ENCODE measurements at regions not wholly inside any gene's neighbourhood (a gene's known extent, or its start where the extent isn't known, plus 50 kb on each side); places are given as distances from the start of the nearest gene placed in this dataset.
A peak's percentile ranks its signal among the peaks of the same experiment; 100 is the strongest.

- ChIA-PET POLR2A (no interaction called here), CTCF (no interaction called here)
- H3K27me3 ChIP-seq (replicated peaks in 2 of 5; ENCODE audit: control insufficient read depth in 4 of 5, insufficient read depth in 5 of 5, low read length in 4 of 5), result no peaks in the 10 kb centered on the region
- no peak overlapping the region for H3K27ac ChIP-seq (ENCODE audit: insufficient read depth in 1 of 2, low read depth in 1 of 2, low read length in 2 of 2, poor library complexity in 1 of 2, severe bottlenecking in 2 of 2)
- H3K4me1 ChIP-seq (ENCODE audit: control extremely low read depth in 1 of 4, control insufficient read depth in 4 of 4, insufficient read depth in 4 of 4, low read length in 3 of 4), result peaks cover 2 to 14% (median 6%) of the 10 kb centered on the region in 4 experiments
- 96% methylated on average over 10 of the region's 12 CpGs for WGBS (ENCODE audit: insufficient coverage)
- no peak overlapping the region for H3K4me3 ChIP-seq (ENCODE audit: control insufficient read depth in 1 of 7, extremely low read depth in 1 of 7, insufficient read depth in 4 of 7, low read depth in 2 of 7, low read length in 6 of 7)
- no peak for DNase-seq
- H3K36me3 ChIP-seq (ENCODE audit: control insufficient read depth in 4 of 4, insufficient read depth in 4 of 4, low read length in 3 of 4), result no peaks in the 10 kb centered on the region
- H3K9me3 ChIP-seq (ENCODE audit: control extremely low read depth in 1 of 5, control insufficient read depth in 4 of 5, insufficient read depth in 2 of 5, low read depth in 1 of 5, low read length in 4 of 5), result no peaks in the 10 kb centered on the region
Observed at GRCh38 chr20:22916021-22916842, 118.9 kb upstream of the SSTR4 start.

- H3K27me3 ChIP-seq (replicated peaks in 2 of 5; ENCODE audit: control insufficient read depth in 4 of 5, insufficient read depth in 5 of 5, low read length in 4 of 5), result no peaks in the 10 kb centered on the region
- ChIA-PET CTCF (no interaction called here), POLR2A (no interaction called here)
- no peaks in the 10 kb centered on the region for H3K9me3 ChIP-seq (ENCODE audit: control extremely low read depth in 1 of 5, control insufficient read depth in 4 of 5, insufficient read depth in 2 of 5, low read depth in 1 of 5, low read length in 4 of 5)
- no peak overlapping the region for H3K27ac ChIP-seq (ENCODE audit: insufficient read depth in 1 of 2, low read depth in 1 of 2, low read length in 2 of 2, poor library complexity in 1 of 2, severe bottlenecking in 2 of 2)
- peak in 2 of 3 donors; percentile 56 to 70 for DNase-seq
- peaks cover 12 to 34% (median 18%) of the 10 kb centered on the region in 4 experiments for H3K4me1 ChIP-seq (ENCODE audit: control extremely low read depth in 1 of 4, control insufficient read depth in 4 of 4, insufficient read depth in 4 of 4, low read length in 3 of 4)
- H3K36me3 ChIP-seq (ENCODE audit: control insufficient read depth in 4 of 4, insufficient read depth in 4 of 4, low read length in 3 of 4), result no peaks in the 10 kb centered on the region
- no peak overlapping the region for H3K4me3 ChIP-seq (ENCODE audit: control insufficient read depth in 1 of 7, extremely low read depth in 1 of 7, insufficient read depth in 4 of 7, low read depth in 2 of 7, low read length in 6 of 7)
Observed at GRCh38 chr20:22918286-22918983, 116.7 kb upstream of the SSTR4 start.

- 83% methylated on average over 1 of the region's 5 CpGs for WGBS (ENCODE audit: insufficient coverage)
- CTCF ChIA-PET, result interaction anchor here (0.9 to 1.7 kb wide), 3 partner anchors 13 to 325 kb away, joined by 3 to 4 read pairs (median 3); no protein-coding TSS in a partner anchor
- peaks cover 12 to 53% (median 22%) of the 10 kb centered on the region in 4 experiments for H3K4me1 ChIP-seq (ENCODE audit: control extremely low read depth in 1 of 4, control insufficient read depth in 4 of 4, insufficient read depth in 4 of 4, low read length in 3 of 4)
- no peaks in the 10 kb centered on the region for H3K36me3 ChIP-seq (ENCODE audit: control insufficient read depth in 4 of 4, insufficient read depth in 4 of 4, low read length in 3 of 4)
- POLR2A ChIA-PET, result no interaction called here
- no peaks in the 10 kb centered on the region for H3K9me3 ChIP-seq (ENCODE audit: control extremely low read depth in 1 of 5, control insufficient read depth in 4 of 5, insufficient read depth in 2 of 5, low read depth in 1 of 5, low read length in 4 of 5)
- DNase-seq, result peak in 1 of 3 donors; percentile 41
- no peaks in the 10 kb centered on the region for H3K27me3 ChIP-seq (replicated peaks in 2 of 5; ENCODE audit: control insufficient read depth in 4 of 5, insufficient read depth in 5 of 5, low read length in 4 of 5)
- H3K27ac ChIP-seq (ENCODE audit: insufficient read depth in 1 of 2, low read depth in 1 of 2, low read length in 2 of 2, poor library complexity in 1 of 2, severe bottlenecking in 2 of 2), result no peak overlapping the region
- H3K4me3 ChIP-seq (ENCODE audit: control insufficient read depth in 1 of 7, extremely low read depth in 1 of 7, insufficient read depth in 4 of 7, low read depth in 2 of 7, low read length in 6 of 7), result no peak overlapping the region
Observed at GRCh38 chr20:22920898-22921297, 114.2 kb upstream of the SSTR4 start.

- Histone ChIP-seq H3K4me3 (ENCODE audit: control insufficient read depth in 1 of 7, extremely low read depth in 1 of 7, insufficient read depth in 4 of 7, low read depth in 2 of 7, low read length in 6 of 7) (peak overlapping the region in 3 of 7 experiments; percentile 31 to 43 (median 38)), H3K36me3 (ENCODE audit: control insufficient read depth in 4 of 4, insufficient read depth in 4 of 4, low read length in 3 of 4) (no peaks in the 10 kb centered on the region), H3K4me1 (ENCODE audit: control extremely low read depth in 1 of 4, control insufficient read depth in 4 of 4, insufficient read depth in 4 of 4, low read length in 3 of 4) (peaks cover 12 to 48% (median 22%) of the 10 kb centered on the region in 4 experiments), H3K27ac (ENCODE audit: insufficient read depth in 1 of 2, low read depth in 1 of 2, low read length in 2 of 2, poor library complexity in 1 of 2, severe bottlenecking in 2 of 2) (no peak overlapping the region), H3K27me3 (replicated peaks in 2 of 5; ENCODE audit: control insufficient read depth in 4 of 5, insufficient read depth in 5 of 5, low read length in 4 of 5) (peaks cover 0 to 3% (median 0%) of the 10 kb centered on the region in 5 experiments), H3K9me3 (ENCODE audit: control extremely low read depth in 1 of 5, control insufficient read depth in 4 of 5, insufficient read depth in 2 of 5, low read depth in 1 of 5, low read length in 4 of 5) (no peaks in the 10 kb centered on the region)
- peak; percentile 93 to 98 (median 97) for DNase-seq
- POLR2A ChIA-PET, result no interaction called here
- WGBS (ENCODE audit: insufficient coverage), result no CpG with 5 or more reads among the region's 7 CpGs
- CTCF ChIA-PET, result interaction anchor here (0.9 to 1.7 kb wide), 3 partner anchors 14 to 324 kb away, joined by 3 to 4 read pairs (median 3); no protein-coding TSS in a partner anchor
Observed at GRCh38 chr20:22921595-22922421, 113.3 kb upstream of the SSTR4 start.

GRCh38 chr20:22922987-22923386 lies 112.1 kb upstream of the SSTR4 start:
- Histone ChIP-seq H3K9me3 (ENCODE audit: control extremely low read depth in 1 of 5, control insufficient read depth in 4 of 5, insufficient read depth in 2 of 5, low read depth in 1 of 5, low read length in 4 of 5) (no peaks in the 10 kb centered on the region), H3K27ac (ENCODE audit: insufficient read depth in 1 of 2, low read depth in 1 of 2, low read length in 2 of 2, poor library complexity in 1 of 2, severe bottlenecking in 2 of 2) (no peak overlapping the region), H3K4me3 (ENCODE audit: control insufficient read depth in 1 of 7, extremely low read depth in 1 of 7, insufficient read depth in 4 of 7, low read depth in 2 of 7, low read length in 6 of 7) (no peak overlapping the region), H3K27me3 (replicated peaks in 2 of 5; ENCODE audit: control insufficient read depth in 4 of 5, insufficient read depth in 5 of 5, low read length in 4 of 5) (peaks cover 0 to 3% (median 0%) of the 10 kb centered on the region in 5 experiments), H3K36me3 (ENCODE audit: control insufficient read depth in 4 of 4, insufficient read depth in 4 of 4, low read length in 3 of 4) (no peaks in the 10 kb centered on the region), H3K4me1 (ENCODE audit: control extremely low read depth in 1 of 4, control insufficient read depth in 4 of 4, insufficient read depth in 4 of 4, low read length in 3 of 4) (peaks cover 12 to 48% (median 22%) of the 10 kb centered on the region in 4 experiments)
- ChIA-PET CTCF (interaction anchor here (0.7 kb wide), 1 partner anchor 231 kb away, joined by 4 read pairs; no protein-coding TSS in a partner anchor), POLR2A (no interaction called here)
- DNase-seq, result peak in 1 of 3 donors; percentile 18
- 100% methylated on average over 2 of the region's 2 CpGs for WGBS (ENCODE audit: insufficient coverage)

GRCh38 chr20:22924046-22924737 lies 110.9 kb upstream of the SSTR4 start:
- peak in 1 of 3 donors; percentile 26 for DNase-seq
- no peaks in the 10 kb centered on the region for H3K9me3 ChIP-seq (ENCODE audit: control extremely low read depth in 1 of 5, control insufficient read depth in 4 of 5, insufficient read depth in 2 of 5, low read depth in 1 of 5, low read length in 4 of 5)
- 87% methylated on average over 4 of the region's 4 CpGs for WGBS (ENCODE audit: insufficient coverage)
- no peaks in the 10 kb centered on the region for H3K36me3 ChIP-seq (ENCODE audit: control insufficient read depth in 4 of 4, insufficient read depth in 4 of 4, low read length in 3 of 4)
- no peak overlapping the region for H3K27ac ChIP-seq (ENCODE audit: insufficient read depth in 1 of 2, low read depth in 1 of 2, low read length in 2 of 2, poor library complexity in 1 of 2, severe bottlenecking in 2 of 2)
- CTCF ChIA-PET, result no interaction called here
- POLR2A ChIA-PET, result no interaction called here
- no peak overlapping the region for H3K4me3 ChIP-seq (ENCODE audit: control insufficient read depth in 1 of 7, extremely low read depth in 1 of 7, insufficient read depth in 4 of 7, low read depth in 2 of 7, low read length in 6 of 7)
- H3K4me1 ChIP-seq (ENCODE audit: control extremely low read depth in 1 of 4, control insufficient read depth in 4 of 4, insufficient read depth in 4 of 4, low read length in 3 of 4), result peaks cover 12 to 48% (median 22%) of the 10 kb centered on the region in 4 experiments
- H3K27me3 ChIP-seq (replicated peaks in 2 of 5; ENCODE audit: control insufficient read depth in 4 of 5, insufficient read depth in 5 of 5, low read length in 4 of 5), result peaks cover 0 to 3% (median 0%) of the 10 kb centered on the region in 5 experiments

Data from common myeloid progenitor, CD34-positive (primary cell).